HepG2 (cell line): ENCODE measurements at regions not wholly inside any gene's neighbourhood (a gene's known extent, or its start where the extent isn't known, plus 50 kb on each side); places are given as distances from the start of the nearest gene placed in this dataset.
"Not testable (repeated sequence)": the region's sequence is repeated elsewhere in the genome, so short reads cannot be mapped to it uniquely, and the experiment has no call there.

Experiments used
- ASH2L ChIP-seq: fragments of 300-600, 200-600 bp; sonication (generic); IDR thresholded peaks from 2 replicates; pipeline ENCODE4 v1.7.0; 2017; ENCODE audit warnings: low read depth, mild to moderate bottlenecking, moderate library complexity, mixed read lengths, low read length; ENCODE audit not compliant: insufficient read length
- BRCA1 ChIP-seq: sonication (generic); formaldehyde crosslinking; IDR thresholded peaks from 2 replicates; pipeline ENCODE4 v1.4.0; 2020; ENCODE audit warnings: missing genetic modification reagents
- EZH2 ChIP-seq: conservative IDR thresholded peaks from 2 replicates; pipeline ENCODE4 v1.6.1; 2012; ENCODE audit warnings: mild to moderate bottlenecking, low read depth, low read length, moderate library complexity
- JARID2 ChIP-seq: sonication (generic); formaldehyde crosslinking; IDR thresholded peaks from 2 replicates; pipeline ENCODE4 v1.8.1; 2023; ENCODE audit warnings: missing genetic modification reagents, inconsistent platforms; ENCODE audit not compliant: insufficient replicate concordance
- MAFF ChIP-seq: IDR thresholded peaks from 2 replicates; pipeline ENCODE4 v1.6.1; 2011; ENCODE audit warnings: low read depth, low read length, improper control_type of control experiment
- MYC ChIP-seq: sonication (generic); formaldehyde crosslinking; IDR thresholded peaks from 2 replicates; pipeline ENCODE4 v1.9.0; 2021; ENCODE audit warnings: missing genetic modification reagents, borderline replicate concordance
- RARG ChIP-seq: sonication (generic); formaldehyde crosslinking; IDR thresholded peaks from 2 replicates; pipeline ENCODE4 v1.4.0; 2020; ENCODE audit warnings: low read depth, mild to moderate bottlenecking, missing genetic modification reagents
- ZNF44 ChIP-seq: sonication (generic); formaldehyde crosslinking; IDR thresholded peaks from 2 replicates; pipeline ENCODE4 v1.5.1; 2020; ENCODE audit warnings: mild to moderate bottlenecking, missing genetic modification reagents
- TF ChIP-seq, protein P1 (sequence below): sonication (generic); formaldehyde crosslinking; IDR thresholded peaks from 2 replicates; pipeline ENCODE4 v1.5.0; 2020; ENCODE audit warnings: mild to moderate bottlenecking, missing genetic modification reagents, moderate library complexity

GRCh38 chr4:100006161-100006560, 56.1 kb upstream of the H2AZ1 start:
- not testable (repeated sequence) for TF ChIP-seq RARG; MAFF; EZH2; BRCA1; ASH2L; MYC (CRISPR knock-in tag); JARID2 (CRISPR knock-in tag); ZNF44
- TF ChIP-seq, protein P1, sequence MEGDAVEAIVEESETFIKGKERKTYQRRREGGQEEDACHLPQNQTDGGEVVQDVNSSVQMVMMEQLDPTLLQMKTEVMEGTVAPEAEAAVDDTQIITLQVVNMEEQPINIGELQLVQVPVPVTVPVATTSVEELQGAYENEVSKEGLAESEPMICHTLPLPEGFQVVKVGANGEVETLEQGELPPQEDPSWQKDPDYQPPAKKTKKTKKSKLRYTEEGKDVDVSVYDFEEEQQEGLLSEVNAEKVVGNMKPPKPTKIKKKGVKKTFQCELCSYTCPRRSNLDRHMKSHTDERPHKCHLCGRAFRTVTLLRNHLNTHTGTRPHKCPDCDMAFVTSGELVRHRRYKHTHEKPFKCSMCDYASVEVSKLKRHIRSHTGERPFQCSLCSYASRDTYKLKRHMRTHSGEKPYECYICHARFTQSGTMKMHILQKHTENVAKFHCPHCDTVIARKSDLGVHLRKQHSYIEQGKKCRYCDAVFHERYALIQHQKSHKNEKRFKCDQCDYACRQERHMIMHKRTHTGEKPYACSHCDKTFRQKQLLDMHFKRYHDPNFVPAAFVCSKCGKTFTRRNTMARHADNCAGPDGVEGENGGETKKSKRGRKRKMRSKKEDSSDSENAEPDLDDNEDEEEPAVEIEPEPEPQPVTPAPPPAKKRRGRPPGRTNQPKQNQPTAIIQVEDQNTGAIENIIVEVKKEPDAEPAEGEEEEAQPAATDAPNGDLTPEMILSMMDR (CRISPR knock-in tag), result not testable (repeated sequence)
